GM18873 (cell line): ENCODE measurements at regions not wholly inside any gene's neighbourhood (a gene's known extent, or its start where the extent isn't known, plus 50 kb on each side); places are given as distances from the start of the nearest gene placed in this dataset.
"Not testable (repeated sequence)": the region's sequence is repeated elsewhere in the genome, so short reads cannot be mapped to it uniquely, and the experiment has no call there.

Source experiments
- ATAC-seq: cut with Tn5 transposase; IDR thresholded peaks from one replicate; pipeline ENCODE4 v1.9.1; 2021; ENCODE audit warnings: mild to moderate bottlenecking, moderate library complexity, moderate number of reproducible peaks; ENCODE audit not compliant: unreplicated experiment, low FRiP score

- no peak for ATAC-seq
Measured at GRCh38 chr1:60257531-60257930, 184.0 kb upstream of the C1orf87 start.

- ATAC-seq = no peak
Measured at GRCh38 chr1:60255565-60255964, 182.0 kb upstream of the C1orf87 start.

- no peak for ATAC-seq
Measured at GRCh38 chr1:60251426-60251825, 177.9 kb upstream of the C1orf87 start.

- not testable (repeated sequence) for ATAC-seq
Measured at GRCh38 chr1:60247467-60247866, 173.9 kb upstream of the C1orf87 start.

- ATAC-seq = no peak
Measured at GRCh38 chr1:60245324-60245723, 171.8 kb upstream of the C1orf87 start.

- no peak for ATAC-seq
Measured at GRCh38 chr1:60244906-60245305, 171.3 kb upstream of the C1orf87 start.

- no peak for ATAC-seq
Measured at GRCh38 chr1:60235275-60235674, 161.7 kb upstream of the C1orf87 start.

- ATAC-seq = no peak
Measured at GRCh38 chr1:60234776-60235175, 161.2 kb upstream of the C1orf87 start.

DNA sequence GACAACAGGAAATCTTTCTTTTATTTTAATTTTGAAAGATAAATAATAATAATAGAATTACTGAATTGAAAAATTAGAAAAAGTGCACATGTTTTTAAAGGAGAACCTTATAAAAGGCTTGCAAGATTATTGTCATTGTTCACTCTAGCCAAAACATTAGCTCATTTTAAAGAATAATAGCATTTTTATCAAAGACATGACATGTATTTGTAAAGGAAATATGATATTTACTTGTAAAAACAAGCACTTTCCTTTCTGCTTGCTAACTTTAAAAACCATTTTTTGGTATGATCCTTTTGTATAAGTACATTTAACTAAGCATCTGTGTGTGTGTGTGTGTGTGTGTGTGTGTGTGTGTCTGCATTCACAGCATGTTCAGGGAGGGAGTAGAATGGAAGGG lies 156.3 kb upstream of the C1orf87 start:
- no peak for ATAC-seq

DNA sequence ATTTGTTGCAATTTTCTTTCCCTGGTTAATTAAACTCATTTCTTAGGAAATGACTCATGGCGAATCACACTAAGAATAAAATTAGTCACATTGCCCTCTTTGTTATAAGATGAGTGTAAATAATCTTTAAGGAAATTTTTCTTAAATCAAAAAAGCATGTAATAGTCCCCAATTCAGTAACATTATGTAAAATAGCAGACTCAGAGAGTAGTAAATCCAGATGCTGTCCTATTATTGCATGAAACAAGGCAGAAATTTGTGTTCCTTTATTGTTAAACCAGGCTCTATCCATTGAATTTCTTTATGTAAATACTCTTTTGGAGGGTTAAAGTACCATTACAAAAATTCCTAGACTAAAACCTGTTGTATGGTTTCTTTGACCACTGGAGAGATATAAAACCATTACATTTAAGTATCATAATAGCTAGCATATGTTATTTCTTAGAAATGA lies 154.5 kb upstream of the C1orf87 start:
- ATAC-seq = no peak

GRCh38 chr1:60227601-60228000 lies 154.0 kb upstream of the C1orf87 start:
- ATAC-seq = no peak

DNA sequence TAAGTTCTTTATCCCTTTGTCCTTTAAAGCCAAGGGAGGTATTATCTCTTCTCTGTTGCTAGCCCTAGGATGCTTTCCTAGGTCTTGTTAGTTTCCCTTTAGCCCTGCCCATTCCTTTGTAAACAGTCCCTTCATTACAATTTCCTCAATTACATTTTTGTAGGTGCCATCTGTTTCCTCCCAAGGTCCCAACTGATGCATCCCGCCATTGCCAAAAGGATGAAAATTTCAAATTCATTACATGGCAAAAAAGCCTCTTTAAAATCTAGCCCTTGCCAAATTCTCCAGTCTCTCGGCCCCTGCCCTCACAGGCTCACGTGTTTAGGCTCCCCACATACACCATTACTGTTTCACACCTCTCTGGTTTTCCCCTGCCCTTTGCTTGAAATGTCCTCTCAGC lies 151.9 kb upstream of the C1orf87 start:
- ATAC-seq = no peak

DNA sequence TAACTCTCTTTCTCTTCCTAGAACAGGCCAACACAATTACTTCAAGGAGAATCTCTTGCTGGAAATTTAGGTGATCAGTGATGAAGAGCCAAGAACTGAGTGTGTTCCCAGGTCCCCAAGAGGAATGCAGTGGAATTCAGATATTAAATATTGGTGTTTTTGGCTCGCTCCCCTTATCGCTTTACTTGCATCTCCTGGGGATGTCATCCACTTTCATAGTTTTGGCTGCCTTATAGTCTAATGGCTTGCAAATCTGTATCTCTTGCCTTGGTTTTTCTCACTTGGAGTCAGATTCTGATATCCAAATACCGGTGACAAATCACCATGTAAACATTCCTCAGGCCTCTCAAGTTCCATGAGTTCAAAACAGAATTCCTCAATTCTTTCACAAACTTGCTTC lies 151.0 kb upstream of the C1orf87 start:
- ATAC-seq = no peak

- ATAC-seq = no peak
Measured at GRCh38 chr1:60223158-60223557, 149.6 kb upstream of the C1orf87 start.

- no peak for ATAC-seq
Measured at GRCh38 chr1:60222360-60223115, 149.0 kb upstream of the C1orf87 start.

DNA sequence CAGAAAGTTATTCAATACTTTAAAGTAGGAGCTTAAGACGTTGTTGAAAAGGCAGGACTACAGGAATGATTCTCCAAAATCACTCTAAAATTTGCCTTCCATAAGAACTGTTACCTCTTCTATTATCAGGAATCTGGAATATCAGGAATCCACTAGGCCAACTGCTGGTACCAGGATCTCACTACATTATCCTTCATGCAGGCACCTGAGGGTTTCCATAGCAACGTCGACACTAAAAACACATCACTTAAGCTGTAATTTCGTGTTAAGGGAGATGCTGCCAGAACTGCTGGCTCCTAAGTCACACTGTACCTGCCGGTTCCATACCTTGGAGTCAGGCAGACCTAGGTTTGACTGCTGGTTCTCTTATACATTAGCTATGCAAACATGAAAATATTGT lies 139.7 kb upstream of the C1orf87 start:
- ATAC-seq = no peak

GRCh38 chr1:60196026-60196425 lies 122.5 kb upstream of the C1orf87 start:
- no peak for ATAC-seq

DNA sequence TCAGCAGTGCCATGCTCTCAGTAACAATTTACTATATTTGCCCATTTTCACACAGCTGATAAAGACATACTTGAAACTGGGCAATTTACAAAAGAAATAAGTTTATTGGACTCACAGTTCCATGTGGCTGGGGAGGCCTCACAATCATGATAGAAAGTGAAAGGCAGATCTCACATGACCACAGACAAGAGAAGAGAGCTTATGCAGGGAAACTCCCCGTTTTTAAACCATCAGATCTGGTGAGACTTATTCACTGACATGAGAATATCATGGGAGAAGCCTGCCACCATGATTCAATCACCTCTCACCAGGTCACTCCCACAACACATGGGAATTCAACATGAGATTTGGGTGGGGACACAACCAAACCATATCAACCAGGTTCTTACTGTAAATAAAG lies 112.1 kb upstream of the C1orf87 start:
- ATAC-seq = no peak

DNA sequence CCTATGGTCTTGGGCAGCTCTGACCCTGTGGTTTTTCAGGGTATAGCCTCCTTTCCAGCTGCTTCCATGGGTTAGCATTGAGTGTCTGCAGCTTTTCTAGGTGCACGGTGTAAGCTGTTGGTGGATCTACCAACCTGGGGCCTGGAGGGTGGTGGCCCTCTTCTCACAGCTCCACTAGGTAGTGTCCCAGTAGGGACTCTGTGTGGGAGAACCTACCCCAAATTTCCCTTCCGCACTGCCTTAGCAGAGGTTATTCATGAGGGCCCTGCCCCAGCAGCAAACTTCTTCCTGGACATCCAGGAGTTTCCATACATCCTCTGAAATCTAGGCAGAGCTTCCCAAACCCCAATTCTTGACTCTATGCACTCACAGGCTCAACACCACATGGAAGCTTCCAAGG lies 111.0 kb upstream of the C1orf87 start:
- no peak for ATAC-seq

GRCh38 chr1:60173729-60174505 lies 100.3 kb upstream of the C1orf87 start:
- ATAC-seq = no peak

GRCh38 chr1:60173006-60173405 lies 99.4 kb upstream of the C1orf87 start:
- no peak for ATAC-seq

GRCh38 chr1:60171801-60172200 lies 98.2 kb upstream of the C1orf87 start:
- no peak for ATAC-seq
